ENCODE measurements at regions not wholly inside any gene's neighbourhood (a gene's known extent, or its start where the extent isn't known, plus 50 kb on each side); places are given as distances from the start of the nearest gene placed in this dataset.

DNA sequence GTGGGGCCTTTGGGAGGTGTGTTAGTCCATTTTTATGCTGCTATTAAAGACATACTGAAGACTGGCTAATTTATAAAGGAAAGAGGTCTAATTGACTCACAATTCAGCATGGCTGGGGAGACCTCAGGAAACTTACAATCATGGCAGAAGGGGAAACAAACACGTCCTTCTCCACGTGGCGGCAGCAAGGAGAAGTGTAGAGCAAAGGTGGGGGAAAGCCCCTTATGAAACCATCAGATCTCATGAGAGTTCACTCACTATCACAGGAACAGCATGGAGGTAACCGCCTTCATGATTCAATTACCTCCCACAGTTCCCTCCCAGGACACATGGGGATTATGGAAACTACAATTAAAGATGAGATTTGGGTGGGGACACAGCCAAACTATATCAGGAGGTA, 187.1 kb upstream of the OSR1 start:
- Histone ChIP-seq H3K4me3 (no peak overlapping the region), H3K9me3 (no peaks in the 10 kb centered on the region), H3K27ac (no peak overlapping the region), H3K4me1 (ENCODE audit: control insufficient read depth in 1 of 2, low read depth in 2 of 2) (peaks cover 0 to 16% of the 10 kb centered on the region in 2 donors), H3K36me3 (no peaks in the 10 kb centered on the region), H3K27me3 (replicated peaks; ENCODE audit: insufficient read depth) (no peaks in the 10 kb centered on the region)
- ATAC-seq (ENCODE audit: insufficient number of reproducible peaks, low FRiP score, low read depth) (no peak), DNase-seq (ENCODE audit: low spot score) (no peak)
- TF ChIP-seq, protein P1, sequence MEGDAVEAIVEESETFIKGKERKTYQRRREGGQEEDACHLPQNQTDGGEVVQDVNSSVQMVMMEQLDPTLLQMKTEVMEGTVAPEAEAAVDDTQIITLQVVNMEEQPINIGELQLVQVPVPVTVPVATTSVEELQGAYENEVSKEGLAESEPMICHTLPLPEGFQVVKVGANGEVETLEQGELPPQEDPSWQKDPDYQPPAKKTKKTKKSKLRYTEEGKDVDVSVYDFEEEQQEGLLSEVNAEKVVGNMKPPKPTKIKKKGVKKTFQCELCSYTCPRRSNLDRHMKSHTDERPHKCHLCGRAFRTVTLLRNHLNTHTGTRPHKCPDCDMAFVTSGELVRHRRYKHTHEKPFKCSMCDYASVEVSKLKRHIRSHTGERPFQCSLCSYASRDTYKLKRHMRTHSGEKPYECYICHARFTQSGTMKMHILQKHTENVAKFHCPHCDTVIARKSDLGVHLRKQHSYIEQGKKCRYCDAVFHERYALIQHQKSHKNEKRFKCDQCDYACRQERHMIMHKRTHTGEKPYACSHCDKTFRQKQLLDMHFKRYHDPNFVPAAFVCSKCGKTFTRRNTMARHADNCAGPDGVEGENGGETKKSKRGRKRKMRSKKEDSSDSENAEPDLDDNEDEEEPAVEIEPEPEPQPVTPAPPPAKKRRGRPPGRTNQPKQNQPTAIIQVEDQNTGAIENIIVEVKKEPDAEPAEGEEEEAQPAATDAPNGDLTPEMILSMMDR (IDR thresholded peaks at IDR 0.05): no peak

DNA sequence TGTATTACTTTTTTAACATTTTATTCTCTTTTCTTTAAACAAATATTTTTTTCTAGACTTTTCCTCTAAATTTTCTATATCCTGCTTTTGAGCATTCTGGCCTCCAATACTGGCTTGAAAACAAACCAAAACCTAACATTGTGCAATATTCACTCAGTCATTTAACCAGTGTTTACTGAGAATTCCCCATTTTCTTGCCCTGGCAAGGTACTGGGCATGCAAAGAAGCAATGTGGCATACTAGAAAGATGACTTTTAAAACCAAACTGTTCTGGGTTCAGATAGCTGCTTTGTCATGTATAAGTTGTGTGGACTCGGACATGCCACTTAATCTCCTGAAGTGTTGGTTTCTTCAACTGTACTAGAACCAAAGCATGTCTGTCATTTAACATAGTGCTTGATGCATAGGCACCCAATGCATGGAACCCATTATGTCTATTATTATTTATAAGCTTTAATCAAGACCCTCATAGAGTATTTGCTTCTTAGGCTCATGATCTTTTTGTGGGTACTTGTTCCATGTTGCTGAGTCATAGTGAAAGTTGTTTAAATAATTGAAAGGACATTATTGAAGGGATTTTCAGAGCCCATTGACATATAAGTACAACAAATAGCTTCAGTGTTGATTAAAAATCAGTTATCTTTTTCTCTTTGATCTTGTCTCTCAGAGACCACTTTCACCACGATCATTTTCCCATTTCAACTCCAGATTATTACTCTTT, 185.4 kb upstream of the OSR1 start:
- TF ChIP-seq, protein P1 (IDR thresholded peaks at IDR 0.05): no peak

DNA sequence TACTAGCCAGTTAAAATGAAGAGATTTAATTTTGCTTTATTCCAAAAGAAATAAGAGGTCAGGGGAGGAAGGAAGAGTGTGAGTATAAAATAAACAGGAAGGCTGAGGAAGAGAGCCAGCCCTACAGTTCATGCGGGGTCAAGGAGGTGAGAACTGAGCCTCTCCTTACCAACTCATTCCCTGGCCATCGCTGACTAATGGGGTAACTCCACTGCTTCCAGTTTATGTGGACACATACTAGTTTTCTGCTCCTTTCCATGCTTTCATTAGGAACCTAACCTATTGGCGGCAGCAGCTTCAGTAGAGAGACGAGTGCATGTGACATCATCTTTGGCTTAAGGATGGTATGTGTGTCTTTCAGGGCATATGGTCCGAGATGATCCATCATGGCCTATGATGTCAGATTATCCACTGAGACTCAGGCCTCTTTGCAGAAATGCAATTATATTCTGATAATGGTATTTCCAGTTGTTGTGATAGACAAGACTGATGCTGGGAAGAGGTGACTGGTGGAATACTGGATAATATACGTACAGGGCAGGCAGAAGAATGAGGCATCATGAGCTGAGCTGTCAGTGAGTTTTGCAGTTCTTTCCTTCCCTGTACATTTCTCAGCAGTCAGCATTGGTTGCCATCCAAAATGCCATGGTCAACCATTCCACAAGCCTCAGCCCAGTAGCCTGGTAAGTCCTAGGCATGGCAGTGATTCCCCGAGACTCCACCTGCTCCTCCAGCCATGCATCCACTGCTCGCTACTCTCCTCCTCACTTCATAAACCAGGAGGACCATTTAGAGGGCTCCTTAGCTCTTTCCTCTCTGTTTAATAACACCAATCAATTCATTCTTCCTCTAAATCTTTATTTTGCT, 184.6 kb upstream of the OSR1 start:
- no peaks in the 10 kb centered on the region for H3K36me3 ChIP-seq
- no peak overlapping the region for H3K27ac ChIP-seq
- no peak overlapping the region for H3K4me3 ChIP-seq
- DNase-seq (ENCODE audit: low spot score) (no peak), ATAC-seq (ENCODE audit: insufficient number of reproducible peaks, low FRiP score, low read depth) (no peak)
- TF ChIP-seq, protein P1 (IDR thresholded peaks at IDR 0.05): no peak
- H3K4me1 ChIP-seq (ENCODE audit: control insufficient read depth in 1 of 2, low read depth in 2 of 2): peaks cover 4 to 24% of the 10 kb centered on the region in 2 donors
- H3K9me3 ChIP-seq: no peaks in the 10 kb centered on the region
- H3K27me3 ChIP-seq (replicated peaks; ENCODE audit: insufficient read depth): no peaks in the 10 kb centered on the region

More for the DNA sequence above, 185.4 kb upstream of the OSR1 start:
- Histone ChIP-seq H3K9me3 (no peaks in the 10 kb centered on the region), H3K27me3 (replicated peaks; ENCODE audit: insufficient read depth) (no peaks in the 10 kb centered on the region), H3K4me1 (ENCODE audit: control insufficient read depth in 1 of 2, low read depth in 2 of 2) (peaks cover 4 to 18% of the 10 kb centered on the region in 2 donors), H3K27ac (no peak overlapping the region), H3K36me3 (no peaks in the 10 kb centered on the region), H3K4me3 (no peak overlapping the region)
- DNase-seq (ENCODE audit: low spot score) (no peak), ATAC-seq (ENCODE audit: insufficient number of reproducible peaks, low FRiP score, low read depth) (no peak)

GRCh38 chr2:19541884-19542283, 183.5 kb upstream of the OSR1 start:
- ATAC-seq (ENCODE audit: insufficient number of reproducible peaks, low FRiP score, low read depth): no peak
- no peak for DNase-seq (ENCODE audit: low spot score)
- Histone ChIP-seq H3K27ac (no peak overlapping the region), H3K27me3 (replicated peaks; ENCODE audit: insufficient read depth) (no peaks in the 10 kb centered on the region), H3K4me3 (no peak overlapping the region), H3K9me3 (no peaks in the 10 kb centered on the region), H3K4me1 (ENCODE audit: control insufficient read depth in 1 of 2, low read depth in 2 of 2) (peaks cover 4 to 28% of the 10 kb centered on the region in 2 donors), H3K36me3 (no peaks in the 10 kb centered on the region)
- TF ChIP-seq, protein P1 (IDR thresholded peaks at IDR 0.05): no peak

Measured in thoracic aorta (tissue), 2 donors.